HG03354 (cell line): ENCODE measurements at regions not wholly inside any gene's neighbourhood (a gene's known extent, or its start where the extent isn't known, plus 50 kb on each side); places are given as distances from the start of the nearest gene placed in this dataset.
"Not testable (repeated sequence)": the region's sequence is repeated elsewhere in the genome, so short reads cannot be mapped to it uniquely, and the experiment has no call there.

Source experiments
- ATAC-seq: cut with Tn5 transposase; IDR thresholded peaks from one replicate; pipeline ENCODE4 v1.9.1; 2021; ENCODE audit warnings: mild to moderate bottlenecking; ENCODE audit not compliant: unreplicated experiment, poor library complexity, severe bottlenecking

GRCh38 chr7:101705331-101705730 is 76.2 kb upstream of the MYL10 start:
- ATAC-seq, result no peak

- no peak for ATAC-seq
These were observed 78.5 kb upstream of the MYL10 start for GRCh38 chr7:101707587-101707986.

- ATAC-seq, result no peak
These were observed 79.1 kb upstream of the MYL10 start for GRCh38 chr7:101708223-101708622.

- ATAC-seq, result no peak
These were observed 83.6 kb upstream of the MYL10 start for GRCh38 chr7:101712652-101713051.

GRCh38 chr7:101714097-101714496 is 85.0 kb upstream of the MYL10 start:
- ATAC-seq, result no peak

GRCh38 chr7:101717628-101718357 is 88.7 kb upstream of the MYL10 start:
- no peak for ATAC-seq

GRCh38 chr7:101718363-101719122 is 89.4 kb upstream of the MYL10 start:
- no peak for ATAC-seq

GRCh38 chr7:101719123-101719470 is 90.0 kb upstream of the MYL10 start:
- no peak for ATAC-seq

GRCh38 chr7:101720324-101720723 is 91.2 kb upstream of the MYL10 start:
- ATAC-seq, result no peak

- no peak for ATAC-seq
These were observed 93.2 kb upstream of the MYL10 start for GRCh38 chr7:101722247-101722646.

GRCh38 chr7:101723835-101724234 is 93.6 kb upstream of the CUX1 start:
- no peak for ATAC-seq

GRCh38 chr7:101724957-101725356 is 92.5 kb upstream of the CUX1 start:
- ATAC-seq, result no peak

- no peak for ATAC-seq
These were observed 91.5 kb upstream of the CUX1 start for GRCh38 chr7:101725921-101726320.

GRCh38 chr7:101727184-101727583 is 90.2 kb upstream of the CUX1 start:
- no peak for ATAC-seq

GRCh38 chr7:101728128-101728527 is 89.3 kb upstream of the CUX1 start:
- ATAC-seq, result no peak

GRCh38 chr7:101728873-101729240 is 88.6 kb upstream of the CUX1 start:
- ATAC-seq, result not testable (repeated sequence)

- ATAC-seq, result no peak
These were observed 88.1 kb upstream of the CUX1 start for GRCh38 chr7:101729241-101729883.

- no peak for ATAC-seq
These were observed 85.8 kb upstream of the CUX1 start for GRCh38 chr7:101731502-101732084.

- ATAC-seq, result no peak
These were observed 83.5 kb upstream of the CUX1 start for GRCh38 chr7:101733713-101734475.

- ATAC-seq, result no peak
These were observed 81.3 kb upstream of the CUX1 start for GRCh38 chr7:101736084-101736483.
